Heart right ventricle (tissue), 16 donors: ENCODE measurements at regions not wholly inside any gene's neighbourhood (a gene's known extent, or its start where the extent isn't known, plus 50 kb on each side); places are given as distances from the start of the nearest gene placed in this dataset.

Source experiments
- ATAC-seq, 8 donors: fragments of 200-7000 bp; cut with Tn5 transposase; one replicate each; pipeline ENCODE4 v1.9.1; 2020; ENCODE audit warnings: mild to moderate bottlenecking in 8 of 8, moderate library complexity in 8 of 8, moderate number of reproducible peaks in 1 of 8
- DNase-seq, 2 donors: peaks; one replicate each; pipeline ENCODE4 v3.0.0-alpha.2; 2020
- H3K27ac ChIP-seq, 10 donors: fragments of 200-600 bp; sonication (generic) in 2 of 10; one replicate each; pipeline versions ENCODE4 v1.5.0 to v1.8.0; 2020 to 2022; ENCODE audit warnings: mild to moderate bottlenecking in 3 of 10
- H3K27me3 ChIP-seq, 7 donors: fragments of 200-600 bp; one replicate each; pipeline ENCODE4 v1.8.0; 2021 to 2022; ENCODE audit warnings: mild to moderate bottlenecking in 2 of 7
- H3K36me3 ChIP-seq, 9 donors: fragments of 200-600 bp; sonication (generic) in 1 of 9; one replicate each; pipeline versions ENCODE4 v1.5.0 to v1.8.0; 2020 to 2022; ENCODE audit warnings: mild to moderate bottlenecking in 2 of 9
- H3K4me1 ChIP-seq, 9 donors: fragments of 200-600 bp; sonication (generic) in 1 of 9; one replicate each; pipeline versions ENCODE4 v1.5.0 to v1.8.0; 2020 to 2022; ENCODE audit warnings: mild to moderate bottlenecking in 4 of 9
- H3K4me3 ChIP-seq, 10 donors: fragments of 200-600 bp; sonication (generic) in 2 of 10; one replicate each; pipeline versions ENCODE4 v1.5.0 to v1.8.0; 2020 to 2022; ENCODE audit warnings: mild to moderate bottlenecking in 7 of 10, moderate library complexity in 2 of 10
- H3K9me3 ChIP-seq, 11 donors: fragments of 200-600 bp in 10 of 11; sonication (generic) in 2 of 11; one replicate each; pipeline versions ENCODE4 v1.5.0 to v1.8.0; 2013 to 2022; ENCODE audit warnings: mild to moderate bottlenecking in 2 of 11, control low read depth in 1 of 11, moderate library complexity in 1 of 11
- WGBS, 2 donors: extraction: QIAGEN DNeasy Blood & Tissue Kit; methylation state at CpG; one replicate each; pipeline ENCODE4 v1.1.7; 2013; ENCODE audit warnings: inconsistent platforms in 1 of 2; 5-methylcytosine and 5-hydroxymethylcytosine counted together
- intact Hi-C, 10 donors: fragments of 100-400 bp; cut with DNase I; formaldehyde crosslinking; loops; one replicate each; pipeline versions ENCODE4 v1.11.1 to v1.14.2; 2022
- TF ChIP-seq, protein P1 (sequence below), 9 donors: fragments of 200-600 bp; sonication (generic) in 2 of 9; IDR thresholded peaks; one replicate each; pipeline versions ENCODE4 v1.5.0 to v1.8.0; 2021 to 2022; ENCODE audit warnings: antibody characterized with exemption in 9 of 9, mild to moderate bottlenecking in 5 of 9, moderate library complexity in 1 of 9
- donor health status: Arrhythmogenic right ventricular cardiomyopathy.
- donor health status: ischemic (EF 13 %, LVEDD 7.1; RV severe dilation, severe dysfunction).
- donor health status: healthy with polysubstance abuse.
- donor health status: DM: no; HTN: yes; CAD: no.
- donor health status: DM: no; HTN: no; CAD: no.
- donor health status: ischemic (EF 25% LVEDD 6.9; RV normal size, moderate dysfunction).
- donor health status: ischemic (EF 25% LVEDD 5.7; RV mildly dilated, moderate dysfunction).
- donor health status: healthy.
- donor health status: DM: yes; HTN: yes; CAD: no.
- donor health status: Ischemic cardiomyopathy.
- donor health status: ischemic (EF 35%, LVEDD 5.7; RV mildly dilated, moderate dysfunction).
- donor health status: nonischemic (EF 11% LVEDD 7.7; RV severe dilation, severe dysfunction).
- donor health status: DM: yes; HTN: yes; CAD: no.
- donor health status: PGD.
- donor health status: ischemic (EF 29% LVEDD 5.4; RV normal size, mild dysfunction).
- donor health status: nonischemic (EF 23%, LVEDD 6.1; RV moderate dilation, normal function).

GRCh38 chr11:13062115-13062514, 53.0 kb downstream of the RASSF10 start:
- DNase-seq (no peak), ATAC-seq (no peak)
- Histone ChIP-seq H3K4me1 (no peaks in the 10 kb centered on the region), H3K27ac (no peak overlapping the region), H3K36me3 (no peaks in the 10 kb centered on the region), H3K9me3 (no peaks in the 10 kb centered on the region), H3K27me3 (peaks cover 0 to 20% (median 9%) of the 10 kb centered on the region in 7 donors), H3K4me3 (no peak overlapping the region)
- intact Hi-C loops, result no loop called here
- 81 to 93% methylated on average over 5 of the region's 5 CpGs for WGBS, 2 donors
- TF ChIP-seq, protein P1, sequence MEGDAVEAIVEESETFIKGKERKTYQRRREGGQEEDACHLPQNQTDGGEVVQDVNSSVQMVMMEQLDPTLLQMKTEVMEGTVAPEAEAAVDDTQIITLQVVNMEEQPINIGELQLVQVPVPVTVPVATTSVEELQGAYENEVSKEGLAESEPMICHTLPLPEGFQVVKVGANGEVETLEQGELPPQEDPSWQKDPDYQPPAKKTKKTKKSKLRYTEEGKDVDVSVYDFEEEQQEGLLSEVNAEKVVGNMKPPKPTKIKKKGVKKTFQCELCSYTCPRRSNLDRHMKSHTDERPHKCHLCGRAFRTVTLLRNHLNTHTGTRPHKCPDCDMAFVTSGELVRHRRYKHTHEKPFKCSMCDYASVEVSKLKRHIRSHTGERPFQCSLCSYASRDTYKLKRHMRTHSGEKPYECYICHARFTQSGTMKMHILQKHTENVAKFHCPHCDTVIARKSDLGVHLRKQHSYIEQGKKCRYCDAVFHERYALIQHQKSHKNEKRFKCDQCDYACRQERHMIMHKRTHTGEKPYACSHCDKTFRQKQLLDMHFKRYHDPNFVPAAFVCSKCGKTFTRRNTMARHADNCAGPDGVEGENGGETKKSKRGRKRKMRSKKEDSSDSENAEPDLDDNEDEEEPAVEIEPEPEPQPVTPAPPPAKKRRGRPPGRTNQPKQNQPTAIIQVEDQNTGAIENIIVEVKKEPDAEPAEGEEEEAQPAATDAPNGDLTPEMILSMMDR (IDR thresholded peaks at IDR 0.05), result no peak

DNA sequence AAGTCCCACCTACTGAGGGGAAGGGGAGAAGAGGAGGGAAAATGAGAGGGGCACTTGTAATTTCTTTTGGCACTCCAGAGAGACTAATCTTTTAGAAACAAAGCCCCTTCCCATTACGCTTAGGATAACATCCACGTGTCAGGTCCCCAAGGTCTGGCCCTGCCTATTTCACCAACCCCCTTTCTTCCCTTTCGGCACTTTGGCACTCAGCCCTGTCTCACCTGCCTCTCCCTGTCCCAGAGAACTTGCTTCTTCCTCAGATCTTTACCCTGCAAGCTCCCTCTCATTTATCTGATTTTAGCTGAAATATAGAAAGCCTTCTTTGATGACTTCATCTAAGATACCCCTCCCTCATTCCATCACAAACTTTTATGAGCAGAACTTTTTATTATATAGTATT, 55.5 kb downstream of the RASSF10 start:
- no peaks in the 10 kb centered on the region for H3K9me3 ChIP-seq
- 52 to 77% methylated on average over 3 of the region's 3 CpGs for WGBS, 2 donors
- TF ChIP-seq, protein P1 (IDR thresholded peaks at IDR 0.05), result no peak
- H3K36me3 ChIP-seq, result no peaks in the 10 kb centered on the region
- H3K4me1 ChIP-seq, result no peaks in the 10 kb centered on the region
- ATAC-seq (no peak), DNase-seq (no peak)
- intact Hi-C loops, result no loop called here
- H3K4me3 ChIP-seq, result no peak overlapping the region
- peaks cover 0 to 24% (median 9%) of the 10 kb centered on the region in 7 donors for H3K27me3 ChIP-seq
- no peak overlapping the region for H3K27ac ChIP-seq

DNA sequence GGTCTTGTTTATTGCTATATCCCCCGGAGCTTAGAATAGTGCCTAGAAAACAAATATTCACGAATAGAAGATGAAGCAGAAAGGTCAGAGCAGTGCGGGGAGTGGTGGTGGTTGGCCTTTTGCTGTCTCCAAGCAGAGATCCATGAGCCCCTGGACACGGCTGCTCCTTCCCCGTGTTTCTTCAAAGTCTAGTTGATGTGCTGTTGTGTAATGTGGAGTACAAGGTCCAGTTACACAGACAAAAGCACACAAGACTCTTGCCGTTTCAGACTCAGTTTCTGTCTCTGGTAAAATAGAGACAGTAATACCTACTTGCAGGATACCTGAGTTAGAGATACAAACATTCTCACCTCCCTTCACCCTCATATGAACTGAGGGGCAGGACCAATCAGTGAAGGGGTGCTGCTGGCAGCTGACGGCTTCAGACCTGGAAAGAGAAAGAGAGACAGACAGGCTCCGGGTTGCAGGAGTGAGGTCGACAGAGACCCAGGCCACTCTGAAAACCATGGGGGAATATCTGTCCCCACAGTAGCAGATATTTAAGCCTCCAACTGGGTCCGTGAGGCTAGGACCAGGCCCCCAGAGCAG, 56.2 kb downstream of the RASSF10 start:
- H3K4me1 ChIP-seq, result no peaks in the 10 kb centered on the region
- 72 to 79% methylated on average over 10 of the region's 10 CpGs for WGBS, 2 donors
- DNase-seq (no peak), ATAC-seq (no peak)
- intact Hi-C loops, result no loop called here
- no peaks in the 10 kb centered on the region for H3K36me3 ChIP-seq
- peaks cover 0 to 24% (median 9%) of the 10 kb centered on the region in 7 donors for H3K27me3 ChIP-seq
- H3K27ac ChIP-seq, result no peak overlapping the region
- TF ChIP-seq, protein P1 (IDR thresholded peaks at IDR 0.05), result no peak
- no peak overlapping the region for H3K4me3 ChIP-seq
- H3K9me3 ChIP-seq, result no peaks in the 10 kb centered on the region

DNA sequence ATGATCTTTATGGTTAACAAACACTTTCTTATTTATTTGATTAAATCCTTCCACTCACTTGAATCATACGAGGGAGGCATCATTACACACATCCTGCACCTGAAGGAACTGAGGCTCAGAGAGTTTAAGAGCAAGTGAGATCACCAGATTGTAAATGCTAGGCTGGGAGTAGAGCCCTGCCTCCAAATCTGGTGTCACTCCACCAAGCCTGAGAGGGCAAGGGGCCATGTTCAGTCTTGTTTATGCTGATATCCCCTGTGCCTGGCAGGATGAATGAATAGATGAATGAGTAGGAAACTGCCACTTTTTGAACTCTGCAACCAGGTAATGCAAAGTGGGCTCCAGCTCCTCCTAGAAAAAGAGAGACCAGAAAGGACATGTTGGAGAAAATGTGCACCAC, 59.1 kb downstream of the RASSF10 start:
- TF ChIP-seq, protein P1 (IDR thresholded peaks at IDR 0.05), result no peak
- H3K36me3 ChIP-seq, result no peaks in the 10 kb centered on the region
- H3K27ac ChIP-seq, result no peak overlapping the region
- H3K4me1 ChIP-seq, result no peaks in the 10 kb centered on the region
- whole genome bisulfite sequencing, 2 donors, result 77 to 89% methylated on average over 1 of the region's 1 CpG
- DNase-seq, result no peak
- H3K27me3 ChIP-seq, result peaks cover 0 to 24% (median 9%) of the 10 kb centered on the region in 7 donors
- H3K4me3 ChIP-seq, result no peak overlapping the region
- no peaks in the 10 kb centered on the region for H3K9me3 ChIP-seq
- ATAC-seq, result no peak
- intact Hi-C loops, result no loop called here
